GM18520 (cell line): ENCODE measurements at regions not wholly inside any gene's neighbourhood (a gene's known extent, or its start where the extent isn't known, plus 50 kb on each side); places are given as distances from the start of the nearest gene placed in this dataset.
A peak's percentile ranks its signal among the peaks of the same experiment; 100 is the strongest.

Experiments used
- ATAC-seq: cut with Tn5 transposase; IDR thresholded peaks from one replicate; pipeline ENCODE4 v1.9.1; 2021; ENCODE audit not compliant: unreplicated experiment

- no peak for ATAC-seq
Observed at GRCh38 chr4:121526509-121526908, 145.7 kb upstream of the QRFPR start.

GRCh38 chr4:121519236-121519838 lies 138.5 kb upstream of the QRFPR start:
- no peak for ATAC-seq

GRCh38 chr4:121517241-121517640 lies 136.4 kb upstream of the QRFPR start:
- no peak for ATAC-seq

- ATAC-seq = no peak
Observed at GRCh38 chr4:121514443-121514842, 133.6 kb upstream of the QRFPR start.

GRCh38 chr4:121510341-121510874 lies 129.6 kb upstream of the QRFPR start:
- peak; percentile 75 for ATAC-seq

- no peak for ATAC-seq
Observed at GRCh38 chr4:121485190-121485804, 104.5 kb upstream of the QRFPR start.

- peak; percentile 91 for ATAC-seq
Observed at GRCh38 chr4:121484633-121485032, 103.8 kb upstream of the QRFPR start.

GRCh38 chr4:121479808-121480207 lies 99.0 kb upstream of the QRFPR start:
- ATAC-seq = no peak

- ATAC-seq = no peak
Observed at GRCh38 chr4:121477480-121477879, 96.7 kb upstream of the QRFPR start.

GRCh38 chr4:121477079-121477478 lies 96.3 kb upstream of the QRFPR start:
- no peak for ATAC-seq

GRCh38 chr4:121472937-121473721 lies 92.3 kb upstream of the QRFPR start:
- peak; percentile 74 for ATAC-seq

- ATAC-seq = no peak
Observed at GRCh38 chr4:121464854-121465253, 84.0 kb upstream of the QRFPR start.

GRCh38 chr4:121462660-121463261 lies 81.9 kb upstream of the QRFPR start:
- peak; percentile 81 for ATAC-seq

- no peak for ATAC-seq
Observed at GRCh38 chr4:121459026-121459425, 78.2 kb upstream of the QRFPR start.

- no peak for ATAC-seq
Observed at GRCh38 chr4:121457278-121457875, 76.6 kb upstream of the QRFPR start.

GRCh38 chr4:121455285-121455684 lies 74.5 kb upstream of the QRFPR start:
- no peak for ATAC-seq

GRCh38 chr4:121454251-121454979 lies 73.6 kb upstream of the QRFPR start:
- no peak for ATAC-seq

- no peak for ATAC-seq
Observed at GRCh38 chr4:121451310-121451709, 70.5 kb upstream of the QRFPR start.

GRCh38 chr4:121449416-121449815 lies 68.6 kb upstream of the QRFPR start:
- ATAC-seq = no peak

GRCh38 chr4:121448231-121448630 lies 67.4 kb upstream of the QRFPR start:
- no peak for ATAC-seq
